Gastrocnemius medialis (tissue), 4 donors: ENCODE measurements at regions not wholly inside any gene's neighbourhood (a gene's known extent, or its start where the extent isn't known, plus 50 kb on each side); places are given as distances from the start of the nearest gene placed in this dataset.

Source experiments
- CTCF ChIP-seq, 5 experiments: fragments of 450-650 bp in 3 of 5; fragments of 200-600 bp in 2 of 5; sonication (generic) in 2 of 5; IDR thresholded peaks in 4 of 5; conservative IDR thresholded peaks in 1 of 5; 1 replicate in 4 of 5; 2 replicates in 1 of 5; pipeline ENCODE4 v1.5.1; 2016 to 2019; ENCODE audit warnings: antibody characterized with exemption in 5 of 5, mild to moderate bottlenecking in 3 of 5, moderate library complexity in 3 of 5
- POLR2A ChIP-seq, 2 donors: fragments of 450-650 bp; IDR thresholded peaks; one replicate each; pipeline ENCODE4 v1.6.1; 2017; ENCODE audit warnings: antibody characterized with exemption in 2 of 2, mild to moderate bottlenecking in 2 of 2, moderate library complexity in 2 of 2

- no peak for TF ChIP-seq CTCF (IDR thresholded peaks at IDR 0.05 in 4 of 5, conservative IDR thresholded peaks at IDR 0.05 in 1 of 5)
- TF ChIP-seq POLR2A (IDR thresholded peaks at IDR 0.05), result no peak
These were observed 399.8 kb upstream of the SALL1 start for GRCh38 chr16:51550800-51551347.
